CD4-positive, alpha-beta memory T cell (primary cell): ENCODE measurements at regions not wholly inside any gene's neighbourhood (a gene's known extent, or its start where the extent isn't known, plus 50 kb on each side); places are given as distances from the start of the nearest gene placed in this dataset.

ENCODE experiments used
- CTCF ChIA-PET: fragments of 350-600 bp; sonication (Branson Sonifier 250); formaldehyde crosslinking; loops from one replicate; lab custom pipeline; 2021; ENCODE audit warnings: inconsistent platforms; ENCODE audit not compliant: partially characterized antibody; lab: Charles Lee
- POLR2A ChIA-PET: fragments of 350-600 bp; sonication (Branson Sonifier 250); formaldehyde crosslinking; loops from one replicate; lab custom pipeline; 2021; ENCODE audit not compliant: partially characterized antibody; lab: Charles Lee
- DNase-seq, 5 donors: peaks; one replicate each; pipeline versions ENCODE4 v3.0.0 to v3.0.0-alpha.2; 2020 to 2022; ENCODE audit warnings: mixed read lengths in 1 of 5
- H3K27ac ChIP-seq: one replicate; pipeline ENCODE4 v1.7.0; 2013; ENCODE audit warnings: low read depth, low read length
- H3K27me3 ChIP-seq: 2 replicates; pipeline ENCODE4 v1.7.0; 2013; ENCODE audit warnings: mild to moderate bottlenecking, low read length, moderate library complexity; ENCODE audit not compliant: insufficient read depth
- H3K36me3 ChIP-seq: 2 replicates; pipeline ENCODE4 v1.7.0; 2013; ENCODE audit warnings: mild to moderate bottlenecking, low read length, moderate library complexity; ENCODE audit not compliant: insufficient read depth
- H3K4me1 ChIP-seq: 2 replicates; pipeline ENCODE4 v1.7.0; 2013; ENCODE audit warnings: mild to moderate bottlenecking, low read length, moderate library complexity; ENCODE audit not compliant: insufficient read depth
- H3K4me3 ChIP-seq, 2 donors: one replicate each; pipeline ENCODE4 v1.7.0; 2013; ENCODE audit warnings: low read length in 2 of 2, mild to moderate bottlenecking in 1 of 2
- H3K9me3 ChIP-seq, 2 donors: one replicate each; pipeline ENCODE4 v1.7.0; 2013; ENCODE audit warnings: low read length in 2 of 2, control low read depth in 1 of 2; ENCODE audit not compliant: control insufficient read depth in 1 of 2
- H3K27ac Mint-ChIP-seq, 7 donors: one replicate each; pipeline ENCODE4 v1.8.0; 2020 to 2021; ENCODE audit warnings: mixed read lengths in 7 of 7, mild to moderate bottlenecking in 6 of 7, inconsistent platforms in 3 of 7, moderate library complexity in 3 of 7
- H3K27me3 Mint-ChIP-seq, 2 donors: one replicate each; pipeline ENCODE4 v1.8.0; 2020 to 2021; ENCODE audit warnings: mixed read lengths in 2 of 2
- H3K36me3 Mint-ChIP-seq, 2 donors: one replicate each; pipeline ENCODE4 v1.8.0; 2020 to 2021; ENCODE audit warnings: mixed read lengths in 2 of 2, inconsistent platforms in 1 of 2, mild to moderate bottlenecking in 1 of 2
- H3K4me1 Mint-ChIP-seq, 4 donors: one replicate each; pipeline ENCODE4 v1.8.0; 2020 to 2021; ENCODE audit warnings: mixed read lengths in 4 of 4, mild to moderate bottlenecking in 1 of 4
- H3K4me3 Mint-ChIP-seq, 8 donors: one replicate each; pipeline ENCODE4 v1.8.0; 2020 to 2021; ENCODE audit warnings: mixed read lengths in 8 of 8, mild to moderate bottlenecking in 7 of 8, moderate library complexity in 6 of 8, inconsistent platforms in 3 of 8
- H3K9me3 Mint-ChIP-seq, 8 donors: one replicate each; pipeline ENCODE4 v1.8.0; 2020 to 2021; ENCODE audit warnings: mixed read lengths in 8 of 8, mild to moderate bottlenecking in 5 of 8, inconsistent platforms in 3 of 8, moderate library complexity in 1 of 8
- intact Hi-C: fragments of 100-400 bp; cut with micrococcal nuclease; formaldehyde crosslinking; loops from one replicate; pipeline ENCODE4 v1.15.1; 2023

- Mint-ChIP-seq H3K36me3 (no peaks in the 10 kb centered on the region), H3K27ac (no peak overlapping the region), H3K27me3 (peaks cover 0 to 2% of the 10 kb centered on the region in 2 donors), H3K9me3 (no peaks in the 10 kb centered on the region), H3K4me3 (no peak overlapping the region), H3K4me1 (no peaks in the 10 kb centered on the region)
- CTCF ChIA-PET, result no interaction called here
- Histone ChIP-seq H3K27ac (no peak overlapping the region), H3K4me3 (no peak overlapping the region), H3K36me3 (no peaks in the 10 kb centered on the region), H3K9me3 (no peaks in the 10 kb centered on the region), H3K4me1 (no peaks in the 10 kb centered on the region), H3K27me3 (no peaks in the 10 kb centered on the region)
- no peak for DNase-seq
- POLR2A ChIA-PET, result interaction anchor here (0.5 kb wide), 1 partner anchor 121 kb away, joined by 3 read pairs; no protein-coding TSS in a partner anchor
- intact Hi-C loops, result no loop called here
These were observed 108.2 kb upstream of the PACRGL start for GRCh38 chr4:20592013-20592412.

- Histone ChIP-seq H3K27me3 (no peaks in the 10 kb centered on the region), H3K4me3 (no peak overlapping the region), H3K27ac (no peak overlapping the region), H3K9me3 (no peaks in the 10 kb centered on the region), H3K36me3 (no peaks in the 10 kb centered on the region), H3K4me1 (no peaks in the 10 kb centered on the region)
- Mint-ChIP-seq H3K27ac (no peak overlapping the region), H3K36me3 (no peaks in the 10 kb centered on the region), H3K9me3 (no peaks in the 10 kb centered on the region), H3K27me3 (peaks cover 0 to 2% of the 10 kb centered on the region in 2 donors), H3K4me1 (no peaks in the 10 kb centered on the region), H3K4me3 (no peak overlapping the region)
- ChIA-PET CTCF (no interaction called here), POLR2A (no interaction called here)
- DNase-seq, result no peak
- intact Hi-C loops, result no loop called here
These were observed 107.6 kb upstream of the PACRGL start for GRCh38 chr4:20592663-20593062.

- H3K4me3 ChIP-seq, result no peak overlapping the region
- Mint-ChIP-seq H3K4me1 (no peaks in the 10 kb centered on the region), H3K9me3 (peaks cover 0 to 4% (median 0%) of the 10 kb centered on the region in 8 donors), H3K27ac (no peak overlapping the region), H3K4me3 (no peak overlapping the region), H3K36me3 (no peaks in the 10 kb centered on the region), H3K27me3 (peaks cover 0 to 2% of the 10 kb centered on the region in 2 donors)
- no peaks in the 10 kb centered on the region for H3K27me3 ChIP-seq
- intact Hi-C loops, result no loop called here
- ChIA-PET POLR2A (no interaction called here), CTCF (no interaction called here)
- no peaks in the 10 kb centered on the region for H3K36me3 ChIP-seq
- no peaks in the 10 kb centered on the region for H3K9me3 ChIP-seq
- H3K27ac ChIP-seq, result no peak overlapping the region
- no peaks in the 10 kb centered on the region for H3K4me1 ChIP-seq
- no peak for DNase-seq
These were observed 101.6 kb upstream of the PACRGL start for GRCh38 chr4:20598626-20599025.

- Mint-ChIP-seq H3K27ac (no peak overlapping the region), H3K4me1 (no peaks in the 10 kb centered on the region), H3K9me3 (peaks cover 0 to 4% (median 0%) of the 10 kb centered on the region in 8 donors), H3K36me3 (no peaks in the 10 kb centered on the region), H3K27me3 (no peaks in the 10 kb centered on the region), H3K4me3 (no peak overlapping the region)
- ChIA-PET CTCF (no interaction called here), POLR2A (no interaction called here)
- no peak for DNase-seq
- intact Hi-C loops, result no loop called here
- no peaks in the 10 kb centered on the region for H3K4me1 ChIP-seq
- H3K36me3 ChIP-seq, result no peaks in the 10 kb centered on the region
- H3K27ac ChIP-seq, result no peak overlapping the region
- no peaks in the 10 kb centered on the region for H3K9me3 ChIP-seq
- no peak overlapping the region for H3K4me3 ChIP-seq
- H3K27me3 ChIP-seq, result no peaks in the 10 kb centered on the region
These were observed 96.5 kb upstream of the PACRGL start for GRCh38 chr4:20603671-20604313.

GRCh38 chr4:20612313-20612712 lies 87.9 kb upstream of the PACRGL start:
- Histone ChIP-seq H3K36me3 (no peaks in the 10 kb centered on the region), H3K4me3 (no peak overlapping the region), H3K9me3 (no peaks in the 10 kb centered on the region), H3K4me1 (no peaks in the 10 kb centered on the region), H3K27ac (no peak overlapping the region), H3K27me3 (no peaks in the 10 kb centered on the region)
- no peak for DNase-seq
- ChIA-PET CTCF (no interaction called here), POLR2A (no interaction called here)
- no peaks in the 10 kb centered on the region for H3K36me3 Mint-ChIP-seq
- H3K9me3 Mint-ChIP-seq, result no peaks in the 10 kb centered on the region
- H3K4me3 Mint-ChIP-seq, result no peak overlapping the region
- H3K27me3 Mint-ChIP-seq, result no peaks in the 10 kb centered on the region
- no peaks in the 10 kb centered on the region for H3K4me1 Mint-ChIP-seq
- no peak overlapping the region for H3K27ac Mint-ChIP-seq
- intact Hi-C loops, result no loop called here

- H3K27me3 Mint-ChIP-seq, result no peaks in the 10 kb centered on the region
- intact Hi-C loops, result no loop called here
- no peaks in the 10 kb centered on the region for H3K36me3 Mint-ChIP-seq
- ChIA-PET CTCF (no interaction called here), POLR2A (interaction anchor here (0.6 kb wide), 1 partner anchor 49 kb away, joined by 3 read pairs; no protein-coding TSS in a partner anchor)
- Histone ChIP-seq H3K4me1 (no peaks in the 10 kb centered on the region), H3K9me3 (no peaks in the 10 kb centered on the region), H3K4me3 (no peak overlapping the region), H3K36me3 (no peaks in the 10 kb centered on the region), H3K27me3 (no peaks in the 10 kb centered on the region), H3K27ac (no peak overlapping the region)
- DNase-seq, result no peak
- H3K4me3 Mint-ChIP-seq, result no peak overlapping the region
- no peak overlapping the region for H3K27ac Mint-ChIP-seq
- no peaks in the 10 kb centered on the region for H3K9me3 Mint-ChIP-seq
- H3K4me1 Mint-ChIP-seq, result peaks cover 0 to 4% (median 0%) of the 10 kb centered on the region in 4 donors
These were observed 85.4 kb upstream of the PACRGL start for GRCh38 chr4:20614816-20615215.

GRCh38 chr4:20615486-20616260 lies 84.6 kb upstream of the PACRGL start:
- Histone ChIP-seq H3K9me3 (no peaks in the 10 kb centered on the region), H3K4me3 (no peak overlapping the region), H3K4me1 (no peaks in the 10 kb centered on the region), H3K36me3 (no peaks in the 10 kb centered on the region), H3K27ac (no peak overlapping the region), H3K27me3 (no peaks in the 10 kb centered on the region)
- DNase-seq, result no peak
- CTCF ChIA-PET, result no interaction called here
- H3K4me1 Mint-ChIP-seq, result peaks cover 0 to 5% (median 0%) of the 10 kb centered on the region in 4 donors
- H3K9me3 Mint-ChIP-seq, result no peaks in the 10 kb centered on the region
- H3K4me3 Mint-ChIP-seq, result no peak overlapping the region
- H3K36me3 Mint-ChIP-seq, result no peaks in the 10 kb centered on the region
- POLR2A ChIA-PET, result no interaction called here
- intact Hi-C loops, result no loop called here
- H3K27ac Mint-ChIP-seq, result no peak overlapping the region
- H3K27me3 Mint-ChIP-seq, result no peaks in the 10 kb centered on the region
